Fibroblast of lung (primary cell): ENCODE measurements at regions not wholly inside any gene's neighbourhood (a gene's known extent, or its start where the extent isn't known, plus 50 kb on each side); places are given as distances from the start of the nearest gene placed in this dataset.

Experiments
- CTCF ChIP-seq, 2 donors: IDR thresholded peaks in 1 of 2; conservative IDR thresholded peaks in 1 of 2; 1 replicate in 1 of 2; 2 replicates in 1 of 2; pipeline ENCODE4 v1.5.1; 2011 to 2012; ENCODE audit warnings: low read length in 2 of 2, control low read depth in 1 of 2, inconsistent platforms in 1 of 2, low read depth in 1 of 2, mild to moderate bottlenecking in 1 of 2
- EZH2 ChIP-seq: IDR thresholded peaks from 2 replicates; pipeline ENCODE4 v1.5.1; 2012; ENCODE audit warnings: low read length, control low read depth, mild to moderate bottlenecking; ENCODE audit errors: missing control alignments

GRCh38 chr19:27986299-27986698, 1226.7 kb downstream of the UQCRFS1 start:
- no peak for TF ChIP-seq CTCF (conservative IDR thresholded peaks at IDR 0.05 in 1 of 2, IDR thresholded peaks at IDR 0.05 in 1 of 2; ENCODE audit: low read depth in 1 of 2, low read length in 2 of 2)
- TF ChIP-seq EZH2 = no peak
